ENCODE measurements at regions not wholly inside any gene's neighbourhood (a gene's known extent, or its start where the extent isn't known, plus 50 kb on each side); places are given as distances from the start of the nearest gene placed in this dataset.
"Not testable (repeated sequence)": the region's sequence is repeated elsewhere in the genome, so short reads cannot be mapped to it uniquely, and the experiment has no call there.

DNA sequence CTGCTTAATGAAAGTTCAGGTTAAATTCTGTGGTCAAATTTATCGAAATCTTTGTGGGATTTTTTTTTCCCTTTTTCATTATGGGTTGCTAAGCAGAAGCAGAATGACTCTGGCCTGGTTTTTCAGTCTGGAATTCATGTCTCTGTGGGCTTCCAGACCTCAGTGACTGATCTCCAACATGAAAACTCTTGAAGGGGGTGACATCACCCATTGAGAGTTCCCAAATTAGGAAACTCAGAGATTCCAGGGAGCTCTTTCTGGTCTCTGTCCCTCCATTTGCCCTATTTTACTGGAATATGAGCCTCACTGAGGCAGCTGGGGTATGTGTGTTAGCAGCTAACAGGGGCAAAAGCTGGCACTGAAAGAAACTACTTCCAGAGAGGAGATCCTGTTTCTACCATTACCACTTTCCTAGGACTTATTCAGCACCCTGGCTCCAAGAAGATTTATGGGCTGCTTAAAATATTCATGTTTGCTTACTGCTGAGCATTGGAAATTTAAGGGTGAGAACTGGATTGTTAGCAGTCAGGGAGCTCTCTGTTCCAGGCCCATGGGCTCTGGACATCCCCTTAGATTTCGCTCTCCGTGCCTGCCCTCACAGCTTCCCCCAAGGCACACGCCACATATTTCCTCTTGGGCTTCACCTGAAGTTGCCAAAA lies 203.4 kb upstream of the SPAG17 start:
- TF ChIP-seq, protein P1, sequence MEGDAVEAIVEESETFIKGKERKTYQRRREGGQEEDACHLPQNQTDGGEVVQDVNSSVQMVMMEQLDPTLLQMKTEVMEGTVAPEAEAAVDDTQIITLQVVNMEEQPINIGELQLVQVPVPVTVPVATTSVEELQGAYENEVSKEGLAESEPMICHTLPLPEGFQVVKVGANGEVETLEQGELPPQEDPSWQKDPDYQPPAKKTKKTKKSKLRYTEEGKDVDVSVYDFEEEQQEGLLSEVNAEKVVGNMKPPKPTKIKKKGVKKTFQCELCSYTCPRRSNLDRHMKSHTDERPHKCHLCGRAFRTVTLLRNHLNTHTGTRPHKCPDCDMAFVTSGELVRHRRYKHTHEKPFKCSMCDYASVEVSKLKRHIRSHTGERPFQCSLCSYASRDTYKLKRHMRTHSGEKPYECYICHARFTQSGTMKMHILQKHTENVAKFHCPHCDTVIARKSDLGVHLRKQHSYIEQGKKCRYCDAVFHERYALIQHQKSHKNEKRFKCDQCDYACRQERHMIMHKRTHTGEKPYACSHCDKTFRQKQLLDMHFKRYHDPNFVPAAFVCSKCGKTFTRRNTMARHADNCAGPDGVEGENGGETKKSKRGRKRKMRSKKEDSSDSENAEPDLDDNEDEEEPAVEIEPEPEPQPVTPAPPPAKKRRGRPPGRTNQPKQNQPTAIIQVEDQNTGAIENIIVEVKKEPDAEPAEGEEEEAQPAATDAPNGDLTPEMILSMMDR (IDR thresholded peaks at IDR 0.05; ENCODE audit: insufficient read depth, low read depth, low read length), result no peak
- no peak for DNase-seq (ENCODE audit: low read depth)
- H3K4me3 ChIP-seq (ENCODE audit: low read depth, low read length), result no peak overlapping the region

DNA sequence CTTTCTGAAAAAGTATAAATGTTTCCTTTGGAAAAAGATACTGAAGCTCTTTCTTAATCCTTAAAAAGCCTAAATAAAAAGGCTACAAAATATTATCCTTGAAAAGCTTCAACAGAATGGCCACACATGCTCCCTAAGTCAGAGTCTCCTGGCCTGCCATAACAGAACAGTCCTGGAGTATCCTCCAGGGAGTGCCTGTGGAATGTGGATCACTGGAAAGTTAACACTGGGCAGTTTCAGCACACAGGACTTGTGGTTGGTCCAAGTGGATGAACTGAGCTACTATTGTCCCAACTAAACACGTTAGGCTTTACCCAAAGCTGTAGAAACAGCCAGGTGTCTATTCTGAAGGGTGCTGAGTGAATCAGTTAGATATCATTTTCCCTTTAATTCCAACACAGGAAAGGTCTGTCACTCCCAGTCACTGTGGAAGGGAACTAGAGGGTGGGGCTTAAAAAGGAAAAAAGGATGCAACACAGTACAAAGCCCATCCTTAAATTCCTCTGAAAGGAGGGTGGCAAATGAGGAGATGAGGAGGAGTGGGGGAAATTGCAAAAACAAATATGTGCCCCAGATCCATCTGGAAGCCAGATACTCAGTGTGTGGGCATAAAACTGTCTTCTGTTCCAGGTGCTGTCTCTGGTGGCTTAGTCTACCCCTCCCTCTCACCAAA lies 196.3 kb upstream of the SPAG17 start:
- no peak overlapping the region for H3K4me3 ChIP-seq (ENCODE audit: low read depth, low read length)
- TF ChIP-seq, protein P1 (IDR thresholded peaks at IDR 0.05; ENCODE audit: insufficient read depth, low read depth, low read length), result no peak
- DNase-seq (ENCODE audit: low read depth), result no peak

DNA sequence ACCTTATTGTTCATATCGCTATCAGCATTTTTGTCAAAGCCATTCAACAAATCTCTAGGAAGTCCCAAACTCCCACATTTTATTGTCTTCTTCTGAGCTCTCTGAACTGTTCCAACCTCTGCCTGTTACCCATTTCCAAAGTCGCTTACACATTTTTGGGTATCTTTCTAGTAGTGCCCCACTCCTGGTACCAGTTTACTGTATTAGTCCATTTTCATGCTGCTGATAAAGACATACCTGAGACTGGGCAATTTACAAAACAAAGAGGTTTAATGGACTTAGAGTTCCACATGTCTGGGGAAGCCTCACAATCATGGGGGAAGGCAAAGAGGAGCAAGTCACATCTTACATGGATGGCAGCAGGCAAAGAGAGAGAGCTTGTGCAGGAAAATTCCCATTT lies 192.2 kb upstream of the SPAG17 start:
- H3K4me3 ChIP-seq (ENCODE audit: low read depth, low read length); DNase-seq (ENCODE audit: low read depth): not testable (repeated sequence)

DNA sequence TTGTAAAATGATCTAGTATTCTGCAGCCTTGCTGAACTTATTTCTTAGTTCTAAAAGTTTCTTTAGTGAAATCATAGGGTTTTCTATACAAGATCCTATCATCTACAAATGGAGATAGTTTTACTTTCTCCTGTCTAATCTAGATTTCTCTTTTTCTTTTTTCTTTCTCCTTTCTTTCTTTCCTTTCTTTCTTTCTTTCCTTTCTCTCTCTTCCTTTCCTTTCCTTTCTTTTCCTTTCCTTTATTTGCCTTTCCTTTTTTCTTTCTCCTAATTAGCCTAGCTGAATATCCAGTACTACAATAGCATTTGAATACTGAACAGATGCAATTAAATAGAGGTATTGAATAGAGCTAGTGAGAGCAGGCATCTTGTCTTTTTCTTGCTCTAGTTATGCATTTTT lies 186.6 kb upstream of the SPAG17 start:
- TF ChIP-seq, protein P1 (IDR thresholded peaks at IDR 0.05; ENCODE audit: insufficient read depth, low read depth, low read length), result no peak
- no peak for DNase-seq (ENCODE audit: low read depth)

DNA sequence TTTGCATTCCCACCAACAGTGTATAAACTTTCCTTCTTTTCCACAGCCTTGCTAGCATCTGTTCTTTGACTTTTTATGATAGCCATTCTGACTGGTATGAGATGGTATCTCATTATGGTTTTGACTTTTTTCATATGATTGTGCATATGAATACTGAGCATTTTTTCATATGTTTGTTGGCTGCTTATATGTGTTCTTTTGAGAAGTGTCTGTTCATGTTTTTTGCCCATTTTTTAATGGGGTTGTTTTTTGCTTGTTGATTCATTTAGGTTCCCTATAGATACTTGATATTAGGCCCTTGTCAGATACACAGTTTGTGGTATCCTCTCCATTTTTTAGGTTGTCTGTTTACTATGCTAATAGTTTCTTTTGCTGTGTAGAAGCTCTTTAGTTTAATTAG lies 185.8 kb upstream of the SPAG17 start:
- TF ChIP-seq, protein P1 (IDR thresholded peaks at IDR 0.05; ENCODE audit: insufficient read depth, low read depth, low read length), result no peak

More for the DNA sequence above, 186.6 kb upstream of the SPAG17 start:
- H3K4me3 ChIP-seq (ENCODE audit: low read depth, low read length), result no peak overlapping the region

DNA sequence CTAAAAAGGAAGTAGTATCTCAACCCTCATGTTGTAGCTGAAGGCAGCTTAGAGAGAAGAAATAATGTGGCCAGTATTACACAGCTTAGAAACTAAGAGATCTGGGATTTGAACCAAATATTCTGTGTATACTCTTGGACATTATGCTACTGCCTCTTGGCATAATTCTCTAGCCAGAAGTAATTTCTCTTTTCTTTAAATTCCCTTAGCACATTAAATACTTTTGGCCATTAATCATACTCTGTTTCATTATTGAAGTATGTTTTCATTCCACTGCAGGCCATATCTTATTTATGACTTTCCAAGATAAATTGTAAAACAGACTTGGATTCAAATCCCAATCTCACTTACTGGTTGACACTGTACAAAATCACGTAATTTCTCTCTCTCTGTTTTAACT lies 181.3 kb upstream of the SPAG17 start:
- H3K4me3 ChIP-seq (ENCODE audit: low read depth, low read length), result no peak overlapping the region
- TF ChIP-seq, protein P1 (IDR thresholded peaks at IDR 0.05; ENCODE audit: insufficient read depth, low read depth, low read length), result no peak
- no peak for DNase-seq (ENCODE audit: low read depth)

More for the DNA sequence above, 185.8 kb upstream of the SPAG17 start:
- no peak overlapping the region for H3K4me3 ChIP-seq (ENCODE audit: low read depth, low read length)
- no peak for DNase-seq (ENCODE audit: low read depth)

DNA sequence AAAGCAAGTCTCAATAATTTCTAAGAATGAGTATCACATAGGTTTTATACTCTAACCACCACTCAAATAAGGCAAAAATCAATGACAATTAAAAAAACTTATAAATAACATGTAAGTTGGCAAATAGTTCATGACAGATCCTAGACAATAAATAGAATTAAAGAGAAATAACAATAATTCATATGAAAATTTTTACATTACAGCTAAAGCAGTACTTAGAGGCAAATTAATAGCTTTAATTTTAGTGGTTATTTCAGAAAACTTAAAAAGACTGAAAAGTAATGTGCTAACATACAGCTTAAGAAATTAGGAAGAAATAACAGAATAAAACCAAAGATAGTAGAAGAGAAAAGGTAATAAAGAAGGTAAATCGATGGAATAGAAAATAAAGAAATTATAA lies 179.9 kb upstream of the SPAG17 start:
- TF ChIP-seq, protein P1 (IDR thresholded peaks at IDR 0.05; ENCODE audit: insufficient read depth, low read depth, low read length), result no peak
- no peak overlapping the region for H3K4me3 ChIP-seq (ENCODE audit: low read depth, low read length)
- DNase-seq (ENCODE audit: low read depth), result no peak

All from fibroblast of villous mesenchyme (primary cell).